ENCODE measurements at regions not wholly inside any gene's neighbourhood (a gene's known extent, or its start where the extent isn't known, plus 50 kb on each side); places are given as distances from the start of the nearest gene placed in this dataset.

DNA sequence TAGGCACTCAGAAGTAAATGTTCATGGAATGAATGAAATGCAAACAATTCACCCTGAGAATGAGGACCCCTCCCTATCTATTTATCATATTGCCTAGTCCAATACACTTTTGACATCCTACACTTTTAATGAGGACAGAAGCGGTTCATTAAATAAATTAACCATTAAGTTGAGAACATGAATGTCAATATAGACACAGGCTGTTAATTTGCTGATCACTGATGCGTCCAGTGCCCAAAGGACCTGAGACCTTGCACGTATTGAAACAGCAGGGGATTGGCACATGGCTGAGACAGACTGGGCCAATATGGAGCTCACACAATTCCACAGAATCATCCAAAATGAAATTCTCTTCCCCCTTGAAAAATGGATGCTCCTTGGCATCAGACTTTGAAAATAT is 430.0 kb downstream of the SLC4A3 start:
- no peak for DNase-seq (ENCODE audit: low spot score)
- in situ Hi-C loops (cut with HindIII; ENCODE audit: low sequenced_read_pairs), result no loop called here

GRCh38 chr2:220057916-220058315 is 430.5 kb downstream of the SLC4A3 start:
- in situ Hi-C loops (cut with HindIII; ENCODE audit: low sequenced_read_pairs), result no loop called here
- DNase-seq (ENCODE audit: low spot score), result peak; percentile 14

GRCh38 chr2:220064111-220065030 is 436.9 kb downstream of the SLC4A3 start:
- no peak for DNase-seq (ENCODE audit: low spot score)
- in situ Hi-C loops (cut with HindIII; ENCODE audit: low sequenced_read_pairs), result no loop called here

GRCh38 chr2:220065581-220065980 is 438.2 kb downstream of the SLC4A3 start:
- no peak for DNase-seq (ENCODE audit: low spot score)
- in situ Hi-C loops (cut with HindIII; ENCODE audit: low sequenced_read_pairs), result no loop called here

DNA sequence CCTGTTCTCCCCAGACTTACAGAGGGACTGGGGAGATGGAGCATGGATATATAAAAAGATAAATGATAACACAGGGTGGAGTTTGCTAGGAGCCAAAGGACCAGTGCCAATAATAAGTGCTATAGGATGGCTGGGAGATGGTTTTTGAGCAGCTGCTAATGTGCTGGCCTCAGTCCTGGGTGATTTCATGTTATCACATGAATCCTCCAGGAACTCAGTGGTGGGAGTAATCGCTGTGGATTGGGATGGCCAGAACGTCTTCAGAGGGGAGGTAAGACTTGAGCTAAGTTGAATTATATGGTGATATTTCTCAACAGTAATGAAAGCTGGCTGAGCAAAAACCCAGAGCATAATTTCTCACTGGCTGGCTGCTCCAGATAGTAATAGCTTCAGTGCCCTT is 441.4 kb downstream of the SLC4A3 start:
- no peak for DNase-seq (ENCODE audit: low spot score)
- in situ Hi-C loops (cut with HindIII; ENCODE audit: low sequenced_read_pairs), result no loop called here

DNA sequence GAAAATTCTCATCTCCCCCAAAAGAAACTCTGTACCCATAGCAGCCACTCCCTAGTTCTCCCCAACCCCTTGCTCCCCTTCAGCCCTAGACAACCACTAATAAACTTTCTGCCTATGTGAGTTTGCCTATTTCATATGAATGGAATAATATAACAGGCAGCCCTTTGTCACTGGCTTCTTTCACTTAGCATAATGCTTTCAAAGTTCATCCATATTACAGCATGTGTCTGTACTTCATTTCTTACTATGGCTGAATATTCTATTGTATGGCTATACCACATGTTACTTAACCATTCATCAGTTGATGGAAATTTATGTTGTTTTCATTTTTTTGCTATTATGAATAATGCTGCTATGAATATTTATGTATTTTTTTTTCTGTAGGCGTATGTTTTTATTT is 442.9 kb downstream of the SLC4A3 start:
- DNase-seq (ENCODE audit: low spot score), result no peak
- in situ Hi-C loops (cut with HindIII; ENCODE audit: low sequenced_read_pairs), result no loop called here

DNA sequence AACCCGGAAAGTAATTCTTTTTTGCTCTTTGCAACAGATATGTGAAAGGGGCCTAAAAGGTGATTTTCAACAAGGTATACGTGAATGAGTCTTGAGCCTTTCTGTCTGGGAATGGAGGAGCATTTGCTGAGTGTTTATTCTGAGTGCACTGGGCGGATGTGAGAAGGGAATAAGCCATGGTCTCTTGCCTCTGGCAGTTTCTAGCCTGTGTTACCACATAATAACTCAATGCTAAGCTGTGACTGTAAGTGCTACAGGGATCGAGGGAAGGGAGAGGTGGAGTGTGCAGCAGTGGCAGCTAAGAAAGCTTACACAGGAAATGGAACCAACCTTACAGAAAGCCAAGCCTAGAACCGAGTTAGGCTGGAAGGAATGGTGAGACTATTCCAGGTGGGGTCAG is 444.3 kb downstream of the SLC4A3 start:
- in situ Hi-C loops (cut with HindIII; ENCODE audit: low sequenced_read_pairs), result no loop called here
- no peak for DNase-seq (ENCODE audit: low spot score)

DNA sequence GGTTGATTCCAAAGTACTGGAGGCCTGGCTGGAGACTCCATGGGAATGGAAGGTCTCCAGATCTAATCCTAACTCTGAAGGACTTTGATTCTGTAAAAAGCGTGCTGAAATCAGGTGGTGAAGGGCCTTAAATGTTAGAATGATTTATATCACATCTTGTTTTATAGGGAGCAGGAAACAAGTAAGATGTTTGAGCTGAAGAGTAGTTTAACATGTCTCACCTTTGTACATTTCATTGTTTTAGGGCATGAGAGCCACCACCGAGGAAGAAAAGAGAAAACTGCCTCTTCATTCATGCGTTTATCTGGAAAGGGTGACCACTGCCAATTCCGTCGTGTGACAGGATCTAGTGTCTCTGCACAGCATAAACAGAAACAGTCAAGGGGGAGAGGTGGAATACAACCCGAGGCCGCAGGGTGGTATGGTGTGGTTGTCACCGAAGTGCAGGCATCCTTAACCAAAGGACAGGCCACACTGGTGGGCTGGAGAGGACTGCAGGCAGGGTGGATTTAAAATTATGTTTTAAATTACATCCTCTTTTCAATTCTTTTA is 445.3 kb downstream of the SLC4A3 start:
- DNase-seq (ENCODE audit: low spot score), result no peak
- in situ Hi-C loops (cut with HindIII; ENCODE audit: low sequenced_read_pairs), result no loop called here

DNA sequence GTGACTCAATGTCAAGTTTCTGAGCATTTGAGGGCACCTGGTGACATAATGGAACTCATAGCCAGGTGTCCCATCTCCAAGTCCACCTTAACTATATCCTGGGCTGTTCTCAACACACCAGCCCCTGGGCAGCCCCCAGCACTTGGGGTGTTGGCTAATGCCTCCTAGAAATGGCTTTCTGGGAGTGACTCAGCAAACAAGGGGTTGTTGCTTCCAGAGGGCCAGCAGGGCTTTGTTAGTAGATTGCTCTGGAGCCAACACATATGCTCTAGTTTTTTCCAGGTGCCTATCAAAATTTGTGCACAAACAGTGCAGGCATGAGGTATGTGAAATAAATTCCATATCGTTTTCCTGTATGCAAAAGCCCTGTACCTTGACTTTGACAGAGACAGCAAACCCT is 448.4 kb downstream of the SLC4A3 start:
- DNase-seq (ENCODE audit: low spot score), result no peak
- in situ Hi-C loops (cut with HindIII; ENCODE audit: low sequenced_read_pairs), result no loop called here

DNA sequence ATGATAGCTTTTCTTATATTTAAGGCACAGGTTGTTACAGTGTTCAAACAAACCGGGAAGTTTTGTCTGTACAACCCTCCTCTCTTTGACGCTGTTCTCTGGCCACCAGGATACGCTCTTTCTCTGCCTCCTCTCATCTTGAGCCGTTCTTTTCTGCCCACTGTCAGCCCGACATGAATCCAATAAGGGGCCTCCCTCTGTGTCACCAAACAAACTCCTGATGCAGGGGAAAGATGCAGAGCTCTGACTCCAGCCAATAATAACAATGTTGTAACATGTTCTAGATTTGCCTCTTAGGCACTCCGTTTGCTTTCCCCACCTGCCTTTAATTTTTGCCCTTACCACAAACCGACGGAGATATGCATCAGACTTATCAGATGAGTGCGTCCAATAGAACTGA is 449.3 kb downstream of the SLC4A3 start:
- in situ Hi-C loops (cut with HindIII; ENCODE audit: low sequenced_read_pairs), result no loop called here
- no peak for DNase-seq (ENCODE audit: low spot score)

GRCh38 chr2:220077488-220077887 is 450.1 kb downstream of the SLC4A3 start:
- no peak for DNase-seq (ENCODE audit: low spot score)
- in situ Hi-C loops (cut with HindIII; ENCODE audit: low sequenced_read_pairs), result no loop called here

DNA sequence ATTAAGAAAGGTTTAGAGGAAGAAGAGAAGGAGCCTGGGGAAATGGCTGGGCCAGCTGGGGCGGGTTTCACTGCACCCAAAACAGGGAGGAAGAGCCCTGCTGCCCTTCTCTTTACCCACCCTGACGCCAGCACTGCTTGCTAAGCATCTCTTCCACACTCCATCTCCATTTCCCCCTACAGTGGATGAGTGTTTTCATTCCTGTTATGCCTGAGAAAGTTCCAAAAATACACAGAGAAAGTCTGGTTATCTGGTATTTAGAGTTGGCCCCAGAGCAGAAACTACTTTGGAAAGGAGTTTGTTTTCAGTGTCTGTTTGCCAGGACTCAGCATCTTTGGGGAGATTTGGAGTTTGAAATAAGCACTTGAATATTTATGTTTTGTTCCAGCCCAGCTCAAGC is 451.0 kb downstream of the SLC4A3 start:
- no peak for DNase-seq (ENCODE audit: low spot score)
- in situ Hi-C loops (cut with HindIII; ENCODE audit: low sequenced_read_pairs), result no loop called here

- in situ Hi-C loops (cut with HindIII; ENCODE audit: low sequenced_read_pairs), result no loop called here
- no peak for DNase-seq (ENCODE audit: low spot score)
Observed at GRCh38 chr2:220079595-220079994, 452.2 kb downstream of the SLC4A3 start.

GRCh38 chr2:220081171-220081570 is 453.7 kb downstream of the SLC4A3 start:
- no peak for DNase-seq (ENCODE audit: low spot score)
- in situ Hi-C loops (cut with HindIII; ENCODE audit: low sequenced_read_pairs), result no loop called here

DNA sequence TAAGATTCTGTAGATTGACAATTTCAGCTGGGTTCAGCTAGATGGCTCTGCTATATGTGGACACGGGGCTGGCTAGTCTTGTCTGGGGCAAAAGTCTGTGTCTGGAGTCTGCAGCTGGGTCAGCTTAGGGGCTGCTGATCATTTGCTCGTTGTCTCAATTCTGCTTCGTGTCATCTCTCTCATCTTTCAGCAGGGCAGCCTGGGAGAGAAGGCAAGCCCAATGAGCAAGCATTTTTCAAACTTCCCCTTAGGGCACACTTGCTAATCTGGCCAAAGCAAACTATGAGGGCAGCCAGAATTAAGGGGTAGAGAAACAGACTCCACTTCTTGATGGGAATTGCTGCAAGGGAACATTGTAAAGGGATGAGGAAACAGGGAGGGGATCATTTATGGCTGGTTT is 462.6 kb downstream of the SLC4A3 start:
- in situ Hi-C loops (cut with HindIII; ENCODE audit: low sequenced_read_pairs), result no loop called here
- DNase-seq (ENCODE audit: low spot score), result no peak

GRCh38 chr2:220096406-220096805 is 469.0 kb downstream of the SLC4A3 start:
- no peak for DNase-seq (ENCODE audit: low spot score)
- in situ Hi-C loops (cut with HindIII; ENCODE audit: low sequenced_read_pairs), result no loop called here

GRCh38 chr2:220101980-220102379 is 474.6 kb downstream of the SLC4A3 start:
- no peak for DNase-seq (ENCODE audit: low spot score)
- in situ Hi-C loops (cut with HindIII; ENCODE audit: low sequenced_read_pairs), result no loop called here

GRCh38 chr2:220103596-220103995 is 476.2 kb downstream of the SLC4A3 start:
- in situ Hi-C loops (cut with HindIII; ENCODE audit: low sequenced_read_pairs), result no loop called here
- DNase-seq (ENCODE audit: low spot score), result no peak

GRCh38 chr2:220104871-220105351 is 477.5 kb downstream of the SLC4A3 start:
- no peak for DNase-seq (ENCODE audit: low spot score)
- in situ Hi-C loops (cut with HindIII; ENCODE audit: low sequenced_read_pairs), result no loop called here

DNA sequence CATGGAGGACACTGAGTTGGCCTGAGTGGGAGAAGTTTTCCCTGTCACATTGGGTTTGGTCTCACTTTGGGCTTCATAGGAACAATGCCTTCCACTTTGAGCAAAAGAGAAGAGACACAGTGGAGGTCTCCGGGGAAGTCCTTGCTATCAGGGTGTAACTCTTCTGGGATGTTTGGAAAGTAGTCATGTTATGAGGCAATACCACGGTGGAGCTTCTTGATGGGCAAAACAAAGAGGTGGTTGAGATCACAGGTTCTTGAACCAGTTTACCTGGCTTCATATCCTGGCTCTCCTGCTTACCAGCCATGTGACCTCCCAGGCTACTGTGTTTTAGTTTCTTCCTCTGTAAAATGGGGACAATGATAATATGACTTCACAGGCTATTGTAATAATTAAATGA is 478.6 kb downstream of the SLC4A3 start:
- no peak for DNase-seq (ENCODE audit: low spot score)
- in situ Hi-C loops (cut with HindIII; ENCODE audit: low sequenced_read_pairs), result no loop called here

- in situ Hi-C loops (cut with HindIII; ENCODE audit: low sequenced_read_pairs), result no loop called here
- DNase-seq (ENCODE audit: low spot score), result no peak
Observed at GRCh38 chr2:220107380-220107791, 480.0 kb downstream of the SLC4A3 start.

All from G401 (cell line).